Esophagus muscularis mucosa (tissue), 4 donors: ENCODE measurements at regions not wholly inside any gene's neighbourhood (a gene's known extent, or its start where the extent isn't known, plus 50 kb on each side); places are given as distances from the start of the nearest gene placed in this dataset.

Experiments
- DNase-seq: peaks from one replicate; pipeline ENCODE4 v3.0.0-alpha.2; 2017; ENCODE audit errors: extremely low spot score
- H3K27ac ChIP-seq, 4 donors: fragments of 200-600 bp; sonication (generic); replicated peaks in 1 of 4; 1 replicate in 3 of 4; 2 replicates in 1 of 4; pipeline ENCODE4 v1.5.1; 2016 to 2019; ENCODE audit warnings: mild to moderate bottlenecking in 1 of 4
- H3K27me3 ChIP-seq, 4 donors: fragments of 200-600 bp; sonication (generic); one replicate each; pipeline versions ENCODE4 v1.5.1 to v1.6.0; 2016 to 2019
- H3K36me3 ChIP-seq, 4 donors: fragments of 200-600 bp; sonication (generic); one replicate each; pipeline ENCODE4 v1.5.1; 2016 to 2019
- H3K4me1 ChIP-seq, 4 donors: fragments of 200-600 bp; sonication (generic); one replicate each; pipeline ENCODE4 v1.5.1; 2016 to 2019
- H3K4me3 ChIP-seq, 4 donors: fragments of 200-600 bp; sonication (generic); 1 replicate in 2 of 4; 2 replicates in 2 of 4; pipeline ENCODE4 v1.5.1; 2016 to 2019; ENCODE audit warnings: mild to moderate bottlenecking in 4 of 4, moderate library complexity in 1 of 4
- H3K9me3 ChIP-seq, 4 donors: fragments of 200-600 bp; sonication (generic); 1 replicate in 3 of 4; 2 replicates in 1 of 4; pipeline ENCODE4 v1.5.1; 2016 to 2019
- CTCF ChIP-seq, 3 experiments: fragments of 200-600 bp in 2 of 3; fragments of 450-650 bp in 1 of 3; sonication (generic) in 2 of 3; IDR thresholded peaks; one replicate each; pipeline ENCODE4 v1.5.1; 2017 to 2019; ENCODE audit warnings: antibody characterized with exemption in 3 of 3, mild to moderate bottlenecking in 2 of 3, moderate library complexity in 1 of 3
- EP300 ChIP-seq: sonication (generic); formaldehyde crosslinking; IDR thresholded peaks from one replicate; pipeline ENCODE4 v1.6.1; 2017; ENCODE audit warnings: antibody characterized with exemption
- POLR2A ChIP-seq: fragments of 450-650 bp; IDR thresholded peaks from one replicate; pipeline ENCODE4 v1.6.1; 2017; ENCODE audit warnings: antibody characterized with exemption, moderate library complexity, mild to moderate bottlenecking, low read depth
- POLR2AphosphoS5 ChIP-seq, 2 donors: sonication (generic); formaldehyde crosslinking; IDR thresholded peaks; one replicate each; pipeline ENCODE4 v1.6.1; 2017; ENCODE audit warnings: antibody characterized with exemption in 2 of 2
- WGBS: methylation state at CpG from one replicate; pipeline ENCODE4 v1.1.5; 2018; 5-methylcytosine and 5-hydroxymethylcytosine counted together
- intact Hi-C: fragments of 100-400 bp; cut with DNase I; formaldehyde crosslinking; loops from one replicate; pipeline ENCODE4 v1.15.1; 2023

DNA sequence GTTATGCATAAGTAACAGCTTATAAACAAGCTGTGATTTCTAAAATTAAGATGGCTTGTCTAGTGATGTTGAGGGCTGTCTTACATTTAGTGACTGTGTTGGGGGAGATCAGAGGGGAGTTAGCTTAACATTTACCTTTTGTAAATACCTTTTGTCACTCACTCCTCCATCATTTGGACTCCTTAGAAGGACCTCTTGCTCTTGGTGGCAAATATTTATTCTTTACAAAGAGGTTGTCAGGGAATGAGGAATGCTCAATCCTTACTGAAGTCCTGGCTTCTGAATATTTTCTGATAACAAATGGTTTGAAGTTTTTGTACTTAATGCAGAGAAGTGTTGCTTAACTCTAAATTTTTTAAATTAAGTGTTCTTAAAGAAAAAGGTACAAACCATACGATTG, 438.8 kb upstream of the FAM98A start:
- no peak for TF ChIP-seq POLR2AphosphoS5 (IDR thresholded peaks at IDR 0.05)
- no peak for TF ChIP-seq EP300
- TF ChIP-seq CTCF (IDR thresholded peaks at IDR 0.05): no peak
- no peak for TF ChIP-seq POLR2A
- intact Hi-C loops: no loop called here

GRCh38 chr2:34037157-34037556, 438.1 kb upstream of the FAM98A start:
- intact Hi-C loops: no loop called here
- H3K27ac ChIP-seq: no peak overlapping the region
- no peak for DNase-seq
- WGBS: 75% methylated on average over 3 of the region's 3 CpGs
- no peak overlapping the region for H3K4me3 ChIP-seq
- H3K4me1 ChIP-seq: no peaks in the 10 kb centered on the region
- no peak for TF ChIP-seq CTCF (IDR thresholded peaks at IDR 0.05)
- no peak for TF ChIP-seq EP300
- TF ChIP-seq POLR2A: no peak
- TF ChIP-seq POLR2AphosphoS5 (IDR thresholded peaks at IDR 0.05): no peak
- no peaks in the 10 kb centered on the region for H3K27me3 ChIP-seq
- no peaks in the 10 kb centered on the region for H3K36me3 ChIP-seq
- H3K9me3 ChIP-seq: no peaks in the 10 kb centered on the region

More for the DNA sequence above, 438.8 kb upstream of the FAM98A start:
- Histone ChIP-seq H3K9me3 (no peaks in the 10 kb centered on the region), H3K27ac (no peak overlapping the region), H3K36me3 (no peaks in the 10 kb centered on the region), H3K4me3 (no peak overlapping the region), H3K4me1 (no peaks in the 10 kb centered on the region), H3K27me3 (no peaks in the 10 kb centered on the region)
- no peak for DNase-seq
- WGBS: 82% methylated on average over 1 of the region's 1 CpG

DNA sequence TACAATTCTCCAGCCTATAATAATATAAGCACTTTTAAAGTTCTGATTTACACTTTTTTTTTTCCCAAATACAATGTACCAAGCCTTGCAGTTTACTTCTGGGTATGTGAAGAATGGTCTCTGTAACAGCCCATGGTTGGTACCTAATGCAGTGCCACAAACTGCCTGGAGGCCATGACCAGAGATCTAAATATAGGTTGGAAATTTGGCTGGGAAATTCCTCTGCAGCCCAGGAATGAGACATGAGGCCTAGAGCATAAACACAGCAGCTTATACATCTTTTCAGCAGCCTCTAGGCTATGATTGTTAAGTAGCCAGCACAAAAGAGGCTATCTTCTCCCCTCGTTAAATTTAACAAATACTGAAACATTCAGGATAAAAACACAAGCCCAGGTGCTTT, 432.0 kb upstream of the FAM98A start:
- TF ChIP-seq POLR2AphosphoS5 (IDR thresholded peaks at IDR 0.05) (no peak), CTCF (IDR thresholded peaks at IDR 0.05) (no peak), EP300 (no peak), POLR2A (no peak)
- DNase-seq: no peak
- Histone ChIP-seq H3K4me3 (no peak overlapping the region), H3K27me3 (no peaks in the 10 kb centered on the region), H3K9me3 (no peaks in the 10 kb centered on the region), H3K4me1 (peaks cover 8 to 23% (median 19%) of the 10 kb centered on the region in 4 donors), H3K36me3 (no peaks in the 10 kb centered on the region), H3K27ac (peak overlapping the region in 3 of 4 donors; percentile 11 to 42 (median 16))
- intact Hi-C loops: no loop called here
- 17% methylated on average over 1 of the region's 1 CpG for WGBS

DNA sequence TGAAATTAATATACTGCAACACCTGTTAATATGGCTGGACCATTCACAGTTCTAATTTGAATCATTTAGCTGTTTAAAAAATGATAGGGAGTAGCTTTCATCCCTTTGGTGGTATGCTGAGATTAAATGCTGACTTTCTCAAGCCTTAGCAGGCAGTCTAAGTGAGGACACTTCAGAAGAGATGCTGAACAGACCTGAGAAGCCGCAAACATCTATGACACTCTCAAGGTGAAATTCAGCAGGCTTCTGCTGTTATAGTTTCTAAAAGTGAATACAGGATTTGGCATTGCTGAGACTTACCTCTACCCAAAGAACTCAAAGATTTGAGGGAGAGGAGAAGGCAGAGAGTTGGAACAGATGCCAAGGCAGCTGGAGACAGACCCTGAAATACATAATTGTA, 431.2 kb upstream of the FAM98A start:
- Histone ChIP-seq H3K36me3 (no peaks in the 10 kb centered on the region), H3K9me3 (no peaks in the 10 kb centered on the region), H3K27ac (peak overlapping the region in 1 of 4 donors; percentile 11), H3K4me1 (peaks cover 8 to 31% (median 24%) of the 10 kb centered on the region in 4 donors), H3K27me3 (no peaks in the 10 kb centered on the region), H3K4me3 (no peak overlapping the region)
- DNase-seq: no peak
- TF ChIP-seq CTCF (IDR thresholded peaks at IDR 0.05): no peak
- intact Hi-C loops: no loop called here
- 67% methylated on average over 1 of the region's 1 CpG for WGBS

DNA sequence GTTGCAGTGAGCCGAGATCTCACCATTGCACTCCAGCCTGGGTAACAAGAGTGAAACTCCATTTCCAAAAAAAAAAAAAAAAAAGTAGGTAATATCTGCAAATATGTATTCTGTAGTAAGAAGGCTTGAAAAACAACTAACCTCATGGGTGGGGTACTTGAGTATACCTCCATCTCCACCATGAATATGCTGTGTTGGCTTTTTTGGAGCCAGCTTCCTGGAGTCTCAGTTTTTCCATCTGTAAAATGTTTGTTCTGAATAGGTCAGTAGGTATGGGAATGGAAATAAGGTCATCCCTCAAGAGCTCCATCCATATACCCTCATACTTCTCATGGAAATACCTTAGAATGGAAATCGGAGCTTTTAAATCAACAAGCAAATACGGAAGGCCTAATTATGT, 430.0 kb upstream of the FAM98A start:
- intact Hi-C loops: no loop called here

More for the DNA sequence above, 430.0 kb upstream of the FAM98A start:
- TF ChIP-seq CTCF (IDR thresholded peaks at IDR 0.05) (no peak), POLR2AphosphoS5 (IDR thresholded peaks at IDR 0.05) (no peak), EP300 (no peak)
- no peak overlapping the region for H3K27ac ChIP-seq
- no peaks in the 10 kb centered on the region for H3K27me3 ChIP-seq
- no peak for DNase-seq
- WGBS: 82% methylated on average over 3 of the region's 3 CpGs
- no peaks in the 10 kb centered on the region for H3K9me3 ChIP-seq
- H3K36me3 ChIP-seq: no peaks in the 10 kb centered on the region
- H3K4me1 ChIP-seq: peaks cover 8 to 41% (median 33%) of the 10 kb centered on the region in 4 donors
- no peak overlapping the region for H3K4me3 ChIP-seq
